ENCODE measurements at regions not wholly inside any gene's neighbourhood (a gene's known extent, or its start where the extent isn't known, plus 50 kb on each side); places are given as distances from the start of the nearest gene placed in this dataset.

DNA sequence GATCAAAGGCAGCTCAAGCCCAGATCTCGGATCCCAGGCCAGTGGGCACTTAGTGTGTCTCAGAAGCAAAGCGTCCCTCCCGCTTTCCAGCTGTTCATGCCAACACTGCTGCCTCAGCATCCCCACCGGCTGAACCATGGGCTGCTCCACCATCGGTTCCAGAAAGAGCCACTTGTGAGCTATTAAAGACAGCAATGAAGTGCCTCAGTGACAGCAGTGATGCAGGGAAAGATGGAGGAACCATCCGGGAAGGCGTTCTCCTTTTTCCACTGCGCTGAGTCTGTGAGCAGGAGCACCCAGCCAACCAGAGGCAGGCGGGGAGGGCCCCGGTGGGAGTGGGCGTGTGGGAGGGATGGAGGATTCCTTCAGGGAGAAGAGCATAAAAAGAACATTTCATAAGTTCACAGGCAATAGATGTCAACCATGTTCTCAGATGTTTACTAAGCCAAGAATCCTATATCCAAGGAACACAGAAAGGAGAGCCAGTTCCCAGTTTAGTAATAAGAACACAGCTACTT is 96.2 kb upstream of the MKI67 start:
- DNase-seq = no peak

DNA sequence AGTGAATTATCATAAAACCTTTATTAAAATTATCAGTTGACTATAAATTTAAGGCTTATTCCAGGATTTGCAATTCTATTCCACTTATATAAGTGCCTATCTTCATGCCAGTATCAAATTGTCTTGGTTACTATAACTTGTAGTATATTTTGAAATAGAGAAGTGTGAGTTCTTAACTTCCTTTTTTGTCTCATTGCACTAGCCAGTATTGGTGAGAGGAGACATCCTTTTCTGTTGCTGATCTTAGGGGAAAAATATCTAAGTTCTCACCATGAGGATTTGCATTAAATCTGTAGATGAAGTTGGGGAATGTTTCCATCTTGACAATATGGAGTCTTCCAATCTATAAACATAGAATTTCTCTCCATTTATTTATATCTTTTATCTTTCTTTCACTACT is 104.2 kb upstream of the MKI67 start:
- DNase-seq = no peak

DNA sequence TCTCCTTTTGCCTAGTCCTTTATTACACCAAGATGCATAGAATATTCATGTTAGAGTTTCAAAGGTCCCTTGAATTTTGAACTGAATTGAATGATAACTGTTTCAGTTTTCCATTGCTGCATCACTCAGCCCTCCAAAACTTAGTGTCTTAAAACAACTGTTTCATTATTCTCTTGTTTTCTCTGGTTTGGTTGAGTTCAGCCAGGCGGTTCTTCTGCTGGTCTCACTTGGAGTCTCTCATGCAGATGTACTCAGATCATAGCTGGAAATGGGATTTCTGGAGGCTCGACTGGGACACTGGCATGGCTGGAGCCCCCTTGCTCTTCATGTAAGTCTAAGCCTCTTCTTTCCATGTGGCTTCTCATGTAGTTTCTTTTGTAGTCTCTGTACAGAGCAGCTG is 107.2 kb upstream of the MKI67 start:
- no peak for DNase-seq

DNA sequence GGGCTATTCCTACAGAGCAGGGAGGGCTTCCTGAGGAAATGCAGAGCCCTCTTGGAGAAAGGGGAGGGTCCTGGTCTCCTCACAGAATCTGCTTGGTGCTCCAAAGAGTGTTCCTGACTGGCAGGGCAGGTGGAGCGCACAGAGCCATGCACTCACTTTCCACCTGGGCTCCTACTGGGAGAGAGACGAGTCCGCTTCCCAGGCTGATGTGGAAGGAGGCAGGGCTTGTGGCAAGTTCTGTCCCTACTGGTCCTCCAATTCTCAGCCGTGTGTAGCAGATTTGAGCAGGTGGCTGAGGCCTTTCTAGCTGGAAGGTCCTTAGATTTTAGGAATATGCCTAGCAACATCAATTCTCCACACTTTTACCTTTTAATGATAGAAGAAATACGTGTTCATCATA is 111.5 kb upstream of the MKI67 start:
- DNase-seq = no peak

DNA sequence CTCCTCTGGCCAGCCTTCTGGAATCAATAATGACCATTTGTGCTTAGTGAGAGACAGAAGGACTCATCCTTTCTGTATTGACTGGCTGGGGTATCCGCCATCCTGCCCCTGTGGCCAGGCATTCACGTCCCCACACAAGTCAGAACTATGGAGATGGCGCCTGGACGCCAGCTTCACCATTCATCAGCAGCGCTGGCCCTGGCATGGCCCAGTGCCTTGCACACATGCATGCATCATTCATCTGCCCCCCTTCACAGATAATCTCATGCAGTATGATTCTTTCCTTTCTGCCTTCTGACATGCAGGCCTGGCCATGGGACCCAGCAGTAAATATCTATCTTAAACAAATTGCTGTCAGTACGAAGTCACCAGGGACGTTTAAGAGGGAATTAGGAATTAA is 114.8 kb upstream of the MKI67 start:
- no peak for DNase-seq

- no peak for DNase-seq
Measured at GRCh38 chr10:128242641-128243040, 116.4 kb upstream of the MKI67 start.

GRCh38 chr10:128245026-128245425 is 118.8 kb upstream of the MKI67 start:
- no peak for DNase-seq

DNA sequence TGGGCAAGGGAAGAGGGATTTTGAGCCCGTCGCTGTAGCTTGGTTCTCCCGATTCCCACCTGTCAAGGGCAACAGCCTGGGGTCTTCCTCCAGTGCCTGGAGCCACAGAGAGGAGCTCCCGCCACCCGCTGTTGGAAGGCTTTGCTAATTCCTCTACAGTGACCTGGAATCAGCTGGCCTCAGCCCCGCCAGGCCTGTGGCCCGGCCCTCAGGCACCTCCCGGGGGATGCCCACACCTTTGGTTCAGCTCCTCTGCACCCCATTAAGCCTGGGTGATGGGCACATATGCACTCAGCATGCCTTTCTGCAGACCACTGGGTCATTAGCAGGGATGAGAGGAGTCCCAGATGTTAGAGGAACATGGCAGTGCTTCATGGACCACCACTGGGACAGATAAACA is 121.4 kb upstream of the MKI67 start:
- DNase-seq = no peak

DNA sequence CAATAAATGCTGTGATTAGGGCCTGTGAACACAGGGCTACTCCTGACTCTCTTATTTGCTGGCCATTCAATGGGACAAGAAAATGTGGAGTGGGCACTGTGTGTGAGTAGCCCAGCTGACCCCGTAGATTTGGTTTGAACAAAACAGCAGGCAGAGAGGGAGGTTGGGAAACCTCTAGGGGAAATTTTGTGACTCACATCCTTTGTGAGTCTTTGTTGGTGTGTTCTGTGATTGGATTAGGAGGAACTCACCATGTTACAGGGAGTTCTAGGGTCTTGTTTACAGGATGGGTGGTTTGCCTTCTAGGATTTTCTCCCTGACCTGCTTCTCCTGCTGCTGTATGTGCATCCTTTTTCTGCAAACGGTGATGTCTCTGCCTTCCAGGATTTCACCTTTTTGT is 128.3 kb upstream of the MKI67 start:
- no peak for DNase-seq

DNA sequence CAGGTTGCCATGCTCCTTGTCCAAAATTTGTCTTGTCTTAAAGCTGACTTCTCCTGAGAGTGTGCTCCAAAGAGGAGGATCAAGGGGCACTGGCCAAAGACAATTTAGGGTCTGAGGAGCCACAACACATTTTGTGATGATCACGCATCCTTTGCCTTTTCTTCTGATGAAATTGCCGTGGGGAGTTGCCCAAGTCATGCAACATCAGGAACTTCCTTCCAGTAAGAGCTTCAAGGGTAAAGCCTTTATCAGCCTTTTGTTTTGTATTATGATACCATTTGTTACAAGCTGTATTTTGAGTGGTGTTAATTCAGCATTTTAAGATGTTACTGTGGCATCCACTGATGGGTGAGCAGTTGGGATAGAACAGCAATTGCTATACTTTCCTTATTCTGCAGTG is 131.2 kb upstream of the MKI67 start:
- no peak for DNase-seq

- no peak for DNase-seq
Measured at GRCh38 chr10:128258421-128258976, 132.3 kb upstream of the MKI67 start.

GRCh38 chr10:128263891-128264688 is 137.9 kb upstream of the MKI67 start:
- peak; percentile 7 for DNase-seq

GRCh38 chr10:128265596-128265995 is 139.4 kb upstream of the MKI67 start:
- DNase-seq = no peak

GRCh38 chr10:128267581-128267980 is 141.4 kb upstream of the MKI67 start:
- no peak for DNase-seq

- peak; percentile 20 for DNase-seq
Measured at GRCh38 chr10:128268015-128268722, 141.9 kb upstream of the MKI67 start.

DNA sequence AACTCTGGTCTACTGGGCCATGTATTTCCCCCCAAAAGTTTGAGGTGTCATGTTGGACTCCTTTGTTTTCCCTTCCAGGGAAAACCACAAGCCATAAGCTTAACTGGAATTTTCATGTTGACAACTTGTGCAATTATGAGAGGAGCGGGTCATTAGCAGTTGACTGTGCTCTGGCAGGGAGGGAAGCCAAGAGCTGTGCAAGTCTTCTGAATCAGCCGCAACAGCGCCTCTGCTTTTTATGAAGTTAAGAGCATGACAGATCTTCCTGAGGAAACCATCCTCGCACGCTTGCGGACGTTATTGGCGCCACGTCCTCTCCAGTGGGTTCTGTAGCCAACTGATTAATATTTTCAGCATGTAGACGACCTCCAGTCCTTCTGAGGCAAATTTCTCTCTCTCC is 148.7 kb upstream of the MKI67 start:
- no peak for DNase-seq

GRCh38 chr10:128275388-128276177 is 149.4 kb upstream of the MKI67 start:
- DNase-seq = no peak

- DNase-seq = no peak
Measured at GRCh38 chr10:128277267-128277840, 151.1 kb upstream of the MKI67 start.

GRCh38 chr10:128278362-128278761 is 152.1 kb upstream of the MKI67 start:
- no peak for DNase-seq

DNA sequence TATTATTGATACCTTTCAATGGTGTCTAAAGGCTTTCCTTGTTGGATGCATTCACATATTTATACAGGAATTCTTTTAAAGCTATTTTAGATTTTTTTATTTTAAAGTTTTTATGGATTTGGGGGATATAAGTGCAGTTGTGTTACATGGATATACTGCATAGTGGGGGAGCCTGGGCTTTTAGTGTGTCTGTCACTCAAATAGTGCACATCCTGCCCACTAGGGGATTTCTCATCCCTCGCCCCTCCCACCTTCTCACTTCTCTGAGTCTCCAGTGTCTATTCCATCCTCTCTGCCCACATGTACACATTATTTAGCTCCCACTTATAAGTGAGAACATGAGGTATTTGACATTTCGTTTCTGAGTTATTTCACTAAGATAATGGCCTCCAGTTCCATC is 154.0 kb upstream of the MKI67 start:
- DNase-seq = no peak

DNA sequence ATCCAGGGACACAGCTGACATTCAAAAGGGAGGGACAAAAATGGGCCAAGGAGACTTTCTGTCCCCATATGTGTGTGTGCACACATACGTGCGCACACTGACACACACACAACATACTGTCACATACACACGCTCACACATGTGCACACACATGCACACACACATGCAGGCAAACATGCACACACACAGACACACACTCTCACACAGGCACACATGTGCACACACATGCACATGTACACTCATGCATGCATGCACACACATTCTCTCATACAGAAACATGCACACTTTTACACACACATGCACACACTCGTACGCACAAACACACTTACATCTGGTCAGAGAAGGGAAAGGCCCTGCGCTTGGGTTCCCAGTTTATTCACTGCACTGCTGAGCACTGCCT is 155.1 kb upstream of the MKI67 start:
- no peak for DNase-seq

DNA sequence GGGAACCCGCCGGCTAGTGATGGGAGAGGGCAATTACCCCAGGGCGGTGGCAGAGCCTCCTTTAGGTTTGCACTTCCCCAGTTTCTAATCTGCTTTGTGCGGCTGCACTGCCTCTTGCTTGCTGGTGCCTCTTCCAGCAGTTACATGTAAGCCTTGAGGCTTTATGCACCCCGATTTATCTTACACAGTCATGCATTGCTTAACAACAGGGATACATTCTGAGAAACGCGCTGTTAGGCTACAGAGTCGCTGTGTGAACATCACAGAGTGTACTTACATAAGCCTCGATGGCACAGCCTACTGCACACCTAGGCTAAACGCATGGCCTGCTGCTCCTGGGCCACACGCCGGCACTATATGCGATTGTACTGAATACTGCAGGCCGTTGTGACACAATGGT is 155.6 kb upstream of the MKI67 start:
- no peak for DNase-seq

All from NCI-H69 (cell line).